ENCODE measurements at regions not wholly inside any gene's neighbourhood (a gene's known extent, or its start where the extent isn't known, plus 50 kb on each side); places are given as distances from the start of the nearest gene placed in this dataset.

DNA sequence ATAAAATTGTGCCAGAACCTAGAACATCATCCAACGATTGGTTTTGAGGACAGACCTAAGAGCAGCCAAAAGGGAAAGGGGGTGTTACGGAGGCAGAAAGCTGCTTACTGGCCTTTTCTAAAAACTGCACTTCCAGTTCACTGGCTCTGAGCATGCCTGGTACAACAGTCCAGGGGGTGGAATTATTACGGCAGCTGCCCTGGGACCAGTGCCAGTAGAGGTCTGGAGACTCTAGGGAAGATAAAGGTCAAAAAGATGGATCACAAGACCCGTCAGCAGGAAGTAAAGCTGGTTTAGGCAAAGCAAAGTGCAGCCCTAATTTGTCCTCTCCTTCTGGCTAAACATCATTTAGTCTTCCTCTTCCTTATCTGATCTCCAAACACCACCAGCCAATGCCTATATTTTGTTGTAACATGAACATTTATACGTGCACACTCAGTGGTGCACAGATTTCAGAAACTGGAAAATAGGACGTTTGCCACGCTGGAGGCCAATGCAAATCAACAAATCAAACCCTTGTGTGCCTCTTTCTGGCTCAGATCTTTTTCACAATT, 216.4 kb upstream of the DPP6 start:
- FAIRE-seq: no peak
- no peaks in the 10 kb centered on the region for H4K20me1 ChIP-seq (ENCODE audit: insufficient read depth, low read length)
- peaks cover 6% of the 10 kb centered on the region for H3K9me3 Mint-ChIP-seq (ENCODE audit: unreplicated experiment)
- no peaks in the 10 kb centered on the region for H3K4me1 ChIP-seq (ENCODE audit: insufficient read depth, low read length)
- H3K27me3 Mint-ChIP-seq (ENCODE audit: low read depth, unreplicated experiment): no peaks in the 10 kb centered on the region
- H3K27ac Mint-ChIP-seq (ENCODE audit: unreplicated experiment): no peak overlapping the region
- H3K4me3 Mint-ChIP-seq (ENCODE audit: unreplicated experiment): no peak overlapping the region
- no peaks in the 10 kb centered on the region for H3K79me2 ChIP-seq (ENCODE audit: insufficient read depth, low read length)
- H2AFZ ChIP-seq (ENCODE audit: low read depth, low read length): no peak overlapping the region
- H3K4me2 ChIP-seq (ENCODE audit: low read length): no peak overlapping the region
- no peak overlapping the region for H3K9ac ChIP-seq (ENCODE audit: low read length)
- no peaks in the 10 kb centered on the region for H3K36me3 ChIP-seq (ENCODE audit: insufficient read depth, low read length)
- H3K27me3 ChIP-seq (ENCODE audit: insufficient read depth, low read length): no peaks in the 10 kb centered on the region
- no peak overlapping the region for H3K4me3 ChIP-seq (ENCODE audit: insufficient read depth, low read depth, low read length)
- no peak for TF ChIP-seq EZH2 (IDR thresholded peaks at IDR 0.05; ENCODE audit: insufficient read depth, low read length)
- TF ChIP-seq, protein P1, sequence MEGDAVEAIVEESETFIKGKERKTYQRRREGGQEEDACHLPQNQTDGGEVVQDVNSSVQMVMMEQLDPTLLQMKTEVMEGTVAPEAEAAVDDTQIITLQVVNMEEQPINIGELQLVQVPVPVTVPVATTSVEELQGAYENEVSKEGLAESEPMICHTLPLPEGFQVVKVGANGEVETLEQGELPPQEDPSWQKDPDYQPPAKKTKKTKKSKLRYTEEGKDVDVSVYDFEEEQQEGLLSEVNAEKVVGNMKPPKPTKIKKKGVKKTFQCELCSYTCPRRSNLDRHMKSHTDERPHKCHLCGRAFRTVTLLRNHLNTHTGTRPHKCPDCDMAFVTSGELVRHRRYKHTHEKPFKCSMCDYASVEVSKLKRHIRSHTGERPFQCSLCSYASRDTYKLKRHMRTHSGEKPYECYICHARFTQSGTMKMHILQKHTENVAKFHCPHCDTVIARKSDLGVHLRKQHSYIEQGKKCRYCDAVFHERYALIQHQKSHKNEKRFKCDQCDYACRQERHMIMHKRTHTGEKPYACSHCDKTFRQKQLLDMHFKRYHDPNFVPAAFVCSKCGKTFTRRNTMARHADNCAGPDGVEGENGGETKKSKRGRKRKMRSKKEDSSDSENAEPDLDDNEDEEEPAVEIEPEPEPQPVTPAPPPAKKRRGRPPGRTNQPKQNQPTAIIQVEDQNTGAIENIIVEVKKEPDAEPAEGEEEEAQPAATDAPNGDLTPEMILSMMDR (IDR thresholded peaks at IDR 0.05; ENCODE audit: insufficient read depth, low read depth, low read length): no peak
- H3K36me3 Mint-ChIP-seq (ENCODE audit: low read depth, unreplicated experiment): no peaks in the 10 kb centered on the region
- H3K4me1 Mint-ChIP-seq (ENCODE audit: low read depth, unreplicated experiment): no peaks in the 10 kb centered on the region
- H3K9me3 ChIP-seq (ENCODE audit: insufficient read depth, low read depth, low read length): no peaks in the 10 kb centered on the region
- no peak for DNase-seq (ENCODE audit: low read depth)
- no peak overlapping the region for H3K27ac ChIP-seq (ENCODE audit: low read depth, low read length)

GRCh38 chr7:153838591-153838990, 213.6 kb upstream of the DPP6 start:
- Mint-ChIP-seq H3K27ac (ENCODE audit: unreplicated experiment) (no peak overlapping the region), H3K27me3 (ENCODE audit: low read depth, unreplicated experiment) (no peaks in the 10 kb centered on the region), H3K36me3 (ENCODE audit: low read depth, unreplicated experiment) (no peaks in the 10 kb centered on the region), H3K4me1 (ENCODE audit: low read depth, unreplicated experiment) (no peaks in the 10 kb centered on the region), H3K9me3 (ENCODE audit: unreplicated experiment) (peaks cover 2% of the 10 kb centered on the region), H3K4me3 (ENCODE audit: unreplicated experiment) (no peak overlapping the region)
- Histone ChIP-seq H3K9ac (ENCODE audit: low read length) (no peak overlapping the region), H3K9me3 (ENCODE audit: insufficient read depth, low read depth, low read length) (peaks cover 4% of the 10 kb centered on the region), H3K4me3 (ENCODE audit: insufficient read depth, low read depth, low read length) (no peak overlapping the region), H3K27me3 (ENCODE audit: insufficient read depth, low read length) (no peaks in the 10 kb centered on the region), H3K36me3 (ENCODE audit: insufficient read depth, low read length) (no peaks in the 10 kb centered on the region), H3K4me1 (ENCODE audit: insufficient read depth, low read length) (no peaks in the 10 kb centered on the region), H3K79me2 (ENCODE audit: insufficient read depth, low read length) (no peaks in the 10 kb centered on the region), H3K4me2 (ENCODE audit: low read length) (no peak overlapping the region), H2AFZ (ENCODE audit: low read depth, low read length) (no peak overlapping the region), H4K20me1 (ENCODE audit: insufficient read depth, low read length) (no peaks in the 10 kb centered on the region), H3K27ac (ENCODE audit: low read depth, low read length) (no peak overlapping the region)
- DNase-seq (ENCODE audit: low read depth) (no peak), FAIRE-seq (no peak)
- TF ChIP-seq EZH2 (IDR thresholded peaks at IDR 0.05; ENCODE audit: insufficient read depth, low read length): no peak
- TF ChIP-seq, protein P1 (IDR thresholded peaks at IDR 0.05; ENCODE audit: insufficient read depth, low read depth, low read length): no peak

DNA sequence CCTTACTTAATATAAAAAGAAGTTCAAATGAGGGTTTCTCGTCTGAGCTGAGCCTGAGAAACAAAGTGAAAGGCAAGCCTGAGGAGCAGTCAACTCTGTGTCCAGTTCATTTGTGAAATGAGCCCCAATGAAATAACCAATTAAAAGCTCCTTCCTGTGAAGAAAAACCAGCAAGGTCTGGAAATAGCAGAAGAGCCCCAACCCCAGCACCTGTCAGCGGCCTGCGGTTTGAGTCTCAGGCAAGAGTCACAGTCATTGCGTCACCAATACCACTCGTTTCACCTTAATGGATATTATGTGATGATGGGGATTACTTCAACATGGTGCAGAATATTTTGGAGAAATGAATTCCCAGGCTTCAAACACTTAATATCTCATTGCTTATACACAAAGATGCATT, 211.3 kb upstream of the DPP6 start:
- Histone ChIP-seq H3K4me2 (ENCODE audit: low read length) (no peak overlapping the region), H3K79me2 (ENCODE audit: insufficient read depth, low read length) (no peaks in the 10 kb centered on the region), H3K9me3 (ENCODE audit: insufficient read depth, low read depth, low read length) (peaks cover 4% of the 10 kb centered on the region), H3K9ac (ENCODE audit: low read length) (no peak overlapping the region), H3K27ac (ENCODE audit: low read depth, low read length) (no peak overlapping the region), H3K4me1 (ENCODE audit: insufficient read depth, low read length) (no peaks in the 10 kb centered on the region), H3K4me3 (ENCODE audit: insufficient read depth, low read depth, low read length) (no peak overlapping the region), H4K20me1 (ENCODE audit: insufficient read depth, low read length) (no peaks in the 10 kb centered on the region), H3K36me3 (ENCODE audit: insufficient read depth, low read length) (no peaks in the 10 kb centered on the region), H3K27me3 (ENCODE audit: insufficient read depth, low read length) (no peaks in the 10 kb centered on the region), H2AFZ (ENCODE audit: low read depth, low read length) (no peak overlapping the region)
- Mint-ChIP-seq H3K27ac (ENCODE audit: unreplicated experiment) (no peak overlapping the region), H3K4me3 (ENCODE audit: unreplicated experiment) (no peak overlapping the region), H3K36me3 (ENCODE audit: low read depth, unreplicated experiment) (no peaks in the 10 kb centered on the region), H3K4me1 (ENCODE audit: low read depth, unreplicated experiment) (no peaks in the 10 kb centered on the region), H3K9me3 (ENCODE audit: unreplicated experiment) (peaks cover 4% of the 10 kb centered on the region), H3K27me3 (ENCODE audit: low read depth, unreplicated experiment) (no peaks in the 10 kb centered on the region)
- TF ChIP-seq, protein P1 (IDR thresholded peaks at IDR 0.05; ENCODE audit: insufficient read depth, low read depth, low read length): no peak
- TF ChIP-seq EZH2 (IDR thresholded peaks at IDR 0.05; ENCODE audit: insufficient read depth, low read length): no peak
- no peak for FAIRE-seq
- DNase-seq (ENCODE audit: low read depth): no peak
